ENCODE measurements at regions not wholly inside any gene's neighbourhood (a gene's known extent, or its start where the extent isn't known, plus 50 kb on each side); places are given as distances from the start of the nearest gene placed in this dataset.

GRCh38 chrX:20477836-20478524 is 211.3 kb upstream of the RPS6KA3 start:
- TF ChIP-seq POLR2A (IDR thresholded peaks at IDR 0.05) (no peak), CTCF (IDR thresholded peaks at IDR 0.05) (no peak), POLR2AphosphoS5 (IDR thresholded peaks at IDR 0.05) (no peak), EP300 (IDR thresholded peaks at IDR 0.05) (no peak)

Measured in sigmoid colon (tissue), 4 donors.